GM23248 (cell line): ENCODE measurements at regions not wholly inside any gene's neighbourhood (a gene's known extent, or its start where the extent isn't known, plus 50 kb on each side); places are given as distances from the start of the nearest gene placed in this dataset.

Source experiments
- EZH2 ChIP-seq: fragments of 200-600 bp; sonication (generic); IDR thresholded peaks from 2 replicates; pipeline ENCODE4 v1.6.1; 2018; ENCODE audit warnings: antibody characterized with exemption, mild to moderate bottlenecking; ENCODE audit not compliant: insufficient read depth, poor library complexity, severe bottlenecking
- EZH2phosphoT487 ChIP-seq: fragments of 200-600 bp; sonication (generic); IDR thresholded peaks from 2 replicates; pipeline ENCODE4 v1.6.1; 2018; ENCODE audit warnings: antibody characterized with exemption, moderate library complexity, mild to moderate bottlenecking, low read depth; ENCODE audit not compliant: insufficient read depth

GRCh38 chr18:6569813-6570212 is 155.1 kb upstream of the L3MBTL4 start:
- TF ChIP-seq EZH2, result no peak
- no peak for TF ChIP-seq EZH2phosphoT487
